Hepatocyte (in vitro differentiated cells): ENCODE measurements at regions not wholly inside any gene's neighbourhood (a gene's known extent, or its start where the extent isn't known, plus 50 kb on each side); places are given as distances from the start of the nearest gene placed in this dataset.

Experiments
- EZH2phosphoT487 ChIP-seq: fragments of 200-600 bp; sonication (generic); IDR thresholded peaks from one replicate; pipeline ENCODE4 v1.6.1; 2018; ENCODE audit warnings: antibody characterized with exemption, mild to moderate bottlenecking, low read depth, moderate library complexity; ENCODE audit not compliant: unreplicated experiment, severe bottlenecking
- TF ChIP-seq, protein P1 (sequence below): fragments of 200-600 bp; sonication (generic); IDR thresholded peaks from 2 replicates; pipeline ENCODE4 v1.5.1; 2016; ENCODE audit warnings: antibody characterized with exemption, mild to moderate bottlenecking; ENCODE audit not compliant: poor library complexity

DNA sequence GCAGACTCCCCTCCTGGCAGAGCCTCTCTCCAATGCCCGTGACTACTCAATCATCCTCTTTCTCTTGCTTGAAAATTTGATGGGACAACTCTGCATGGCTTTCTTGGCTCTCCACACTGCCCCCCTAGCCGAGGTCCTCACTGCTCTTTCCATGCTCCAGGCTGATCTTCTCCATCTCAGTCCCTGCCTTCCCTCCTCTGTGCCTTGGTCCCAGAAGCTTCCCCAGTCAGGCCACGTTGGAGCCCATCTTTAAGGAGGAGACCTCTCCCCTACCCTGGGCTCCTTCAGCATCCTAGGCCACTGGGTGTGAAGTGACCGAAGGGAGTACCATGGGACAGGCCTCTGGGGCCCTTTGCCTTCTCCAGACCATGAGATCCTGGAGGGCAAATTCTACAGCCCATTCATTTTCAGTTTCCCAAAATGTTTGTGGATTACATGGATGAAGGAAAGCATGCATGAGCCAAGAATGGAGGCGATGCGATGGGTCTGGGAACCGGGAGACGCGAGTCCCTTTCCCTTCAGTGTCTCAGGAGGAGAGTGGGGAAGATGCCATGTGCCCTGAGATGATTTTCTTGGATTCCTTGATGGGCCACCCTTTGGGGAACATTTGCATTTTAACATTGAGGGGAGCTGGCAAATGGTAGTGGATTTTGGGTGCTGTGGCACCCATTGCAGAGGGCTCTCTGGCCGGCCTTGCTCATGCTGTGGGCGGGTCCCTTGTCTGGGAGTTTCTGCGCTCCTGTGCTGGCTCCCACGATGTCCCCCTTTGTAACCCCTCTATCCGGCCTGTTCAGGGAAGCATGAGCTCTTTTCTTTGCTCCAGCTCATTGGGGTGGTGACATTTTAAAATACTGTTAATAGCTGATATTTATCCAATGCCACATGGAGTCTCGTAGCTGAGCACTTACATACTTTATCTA is 376.6 kb downstream of the RPS24 start:
- TF ChIP-seq, protein P1, sequence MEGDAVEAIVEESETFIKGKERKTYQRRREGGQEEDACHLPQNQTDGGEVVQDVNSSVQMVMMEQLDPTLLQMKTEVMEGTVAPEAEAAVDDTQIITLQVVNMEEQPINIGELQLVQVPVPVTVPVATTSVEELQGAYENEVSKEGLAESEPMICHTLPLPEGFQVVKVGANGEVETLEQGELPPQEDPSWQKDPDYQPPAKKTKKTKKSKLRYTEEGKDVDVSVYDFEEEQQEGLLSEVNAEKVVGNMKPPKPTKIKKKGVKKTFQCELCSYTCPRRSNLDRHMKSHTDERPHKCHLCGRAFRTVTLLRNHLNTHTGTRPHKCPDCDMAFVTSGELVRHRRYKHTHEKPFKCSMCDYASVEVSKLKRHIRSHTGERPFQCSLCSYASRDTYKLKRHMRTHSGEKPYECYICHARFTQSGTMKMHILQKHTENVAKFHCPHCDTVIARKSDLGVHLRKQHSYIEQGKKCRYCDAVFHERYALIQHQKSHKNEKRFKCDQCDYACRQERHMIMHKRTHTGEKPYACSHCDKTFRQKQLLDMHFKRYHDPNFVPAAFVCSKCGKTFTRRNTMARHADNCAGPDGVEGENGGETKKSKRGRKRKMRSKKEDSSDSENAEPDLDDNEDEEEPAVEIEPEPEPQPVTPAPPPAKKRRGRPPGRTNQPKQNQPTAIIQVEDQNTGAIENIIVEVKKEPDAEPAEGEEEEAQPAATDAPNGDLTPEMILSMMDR = no peak
- TF ChIP-seq EZH2phosphoT487 = no peak
